Neural cell (in vitro differentiated cells): ENCODE measurements at regions not wholly inside any gene's neighbourhood (a gene's known extent, or its start where the extent isn't known, plus 50 kb on each side); places are given as distances from the start of the nearest gene placed in this dataset.

ENCODE experiments used
- CTCF ChIP-seq: fragments of 450-650 bp; IDR thresholded peaks from 2 replicates; pipeline ENCODE4 v1.5.1; 2014; ENCODE audit warnings: antibody characterized with exemption, mild to moderate bottlenecking, moderate library complexity; ENCODE audit not compliant: poor library complexity, severe bottlenecking
- EP300 ChIP-seq: fragments of 450-650 bp; conservative IDR thresholded peaks from 2 replicates; pipeline ENCODE4 v1.6.1; 2014; ENCODE audit warnings: antibody characterized with exemption, mild to moderate bottlenecking, moderate library complexity; ENCODE audit not compliant: poor library complexity, severe bottlenecking
- EZH2 ChIP-seq: fragments of 200-600, 300-800 bp; shearing (Covaris generic), sonication (generic); IDR thresholded peaks from 2 replicates; pipeline ENCODE4 v1.6.1; 2014; ENCODE audit warnings: antibody characterized with exemption, low read length, borderline replicate concordance, mild to moderate bottlenecking; ENCODE audit not compliant: insufficient read depth, poor library complexity, severe bottlenecking
- MXI1 ChIP-seq: fragments of 450-650 bp; conservative IDR thresholded peaks from 2 replicates; pipeline ENCODE4 v1.6.1; 2014; ENCODE audit warnings: antibody characterized with exemption, mild to moderate bottlenecking; ENCODE audit not compliant: poor library complexity, severe bottlenecking
- POLR2AphosphoS5 ChIP-seq: IDR thresholded peaks from 2 replicates; pipeline ENCODE4 v1.6.1; 2012
- RAD21 ChIP-seq: fragments of 450-650 bp; conservative IDR thresholded peaks from 2 replicates; pipeline ENCODE4 v1.6.1; 2014; ENCODE audit warnings: antibody characterized with exemption, mild to moderate bottlenecking, moderate library complexity
- REST ChIP-seq: IDR thresholded peaks from 2 replicates; pipeline ENCODE4 v1.6.1; 2012; ENCODE audit warnings: borderline replicate concordance
- TAF1 ChIP-seq: IDR thresholded peaks from 2 replicates; pipeline ENCODE4 v1.6.1; 2012; ENCODE audit warnings: low read depth

GRCh38 chr16:52212841-52213240, 334.1 kb downstream of the TOX3 start:
- TF ChIP-seq CTCF = no peak
- TF ChIP-seq REST = no peak
- TF ChIP-seq POLR2AphosphoS5 = no peak
- no peak for TF ChIP-seq EZH2
- no peak for TF ChIP-seq EP300
- TF ChIP-seq MXI1 = no peak
- no peak for TF ChIP-seq RAD21
- TF ChIP-seq TAF1 = no peak
